SK-N-MC (cell line): ENCODE measurements at regions not wholly inside any gene's neighbourhood (a gene's known extent, or its start where the extent isn't known, plus 50 kb on each side); places are given as distances from the start of the nearest gene placed in this dataset.

Experiments
- DNase-seq: peaks from one replicate; pipeline ENCODE4 v3.0.0-alpha.2; 2011; ENCODE audit warnings: low read depth, low spot score
- H3K27ac ChIP-seq: fragments of 200-600 bp; sonication (generic); 2 replicates; pipeline ENCODE4 v1.5.1; 2016; ENCODE audit warnings: mixed run types
- H3K36me3 ChIP-seq: fragments of 200-600 bp; sonication (generic); 2 replicates; pipeline ENCODE4 v1.6.1; 2017; ENCODE audit warnings: antibody characterized with exemption, low read length, mixed read lengths; ENCODE audit not compliant: insufficient read depth
- H3K4me3 ChIP-seq: fragments of 200-600 bp; sonication (generic); 2 replicates; pipeline ENCODE4 v1.5.1; 2016
- H3K9ac ChIP-seq: fragments of 200-600 bp; sonication (generic); 2 replicates; pipeline ENCODE4 v1.8.0; 2017; ENCODE audit warnings: mixed run types, mixed read lengths; ENCODE audit not compliant: insufficient read length
- H3K9me3 ChIP-seq: fragments of 200-600 bp; sonication (generic); 2 replicates; pipeline ENCODE4 v1.6.1; 2017; ENCODE audit warnings: low read depth, mild to moderate bottlenecking, antibody characterized with exemption, low read length, moderate library complexity, mixed read lengths
- EZH2 ChIP-seq: fragments of 200-600 bp; sonication (generic); IDR thresholded peaks from one replicate; pipeline ENCODE4 v1.6.1; 2017; ENCODE audit warnings: antibody characterized with exemption
- FOXP2 ChIP-seq: optimal IDR thresholded peaks from 2 replicates; pipeline ENCODE3; 2011; ENCODE audit warnings: mild to moderate bottlenecking, moderate library complexity; ENCODE audit not compliant: insufficient read depth; ENCODE audit errors: extremely low read length, control extremely low read depth
- POLR2AphosphoS5 ChIP-seq: IDR thresholded peaks from 2 replicates; pipeline ENCODE4 v1.6.1; 2012; ENCODE audit warnings: mild to moderate bottlenecking, low read depth, low read length, borderline replicate concordance

DNA sequence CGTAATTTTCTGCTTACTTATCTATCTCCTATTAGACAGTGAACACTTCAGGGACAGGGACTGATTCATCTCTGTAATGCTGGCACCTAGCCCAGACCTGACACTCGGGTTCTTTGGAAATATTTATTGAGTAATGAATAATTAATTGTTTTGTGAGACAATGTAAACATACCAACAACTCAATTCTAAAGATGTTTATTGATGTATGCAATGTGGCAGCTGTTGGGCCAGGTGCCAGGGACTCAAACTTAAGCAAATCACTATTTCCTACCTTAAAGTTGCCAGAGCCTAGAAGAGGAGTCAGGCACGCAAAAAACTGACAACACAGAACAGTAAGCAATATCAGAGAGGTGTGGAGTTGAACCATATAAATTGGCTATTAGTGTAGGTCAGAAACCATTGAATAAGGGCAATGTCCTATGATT lies 63.6 kb upstream of the BMPER start:
- H3K9ac ChIP-seq, result no peak overlapping the region
- H3K9me3 ChIP-seq, result no peaks in the 10 kb centered on the region
- H3K36me3 ChIP-seq, result no peaks in the 10 kb centered on the region
- H3K4me3 ChIP-seq, result no peak overlapping the region
- peak; percentile 20 for DNase-seq
- TF ChIP-seq EZH2, result no peak
- peak; percentile 48 for TF ChIP-seq FOXP2
- no peak for TF ChIP-seq POLR2AphosphoS5
- H3K27ac ChIP-seq, result 0 out of 2 replicates have a peak overlapping the region, but pooled peaks have one; percentile 33

DNA sequence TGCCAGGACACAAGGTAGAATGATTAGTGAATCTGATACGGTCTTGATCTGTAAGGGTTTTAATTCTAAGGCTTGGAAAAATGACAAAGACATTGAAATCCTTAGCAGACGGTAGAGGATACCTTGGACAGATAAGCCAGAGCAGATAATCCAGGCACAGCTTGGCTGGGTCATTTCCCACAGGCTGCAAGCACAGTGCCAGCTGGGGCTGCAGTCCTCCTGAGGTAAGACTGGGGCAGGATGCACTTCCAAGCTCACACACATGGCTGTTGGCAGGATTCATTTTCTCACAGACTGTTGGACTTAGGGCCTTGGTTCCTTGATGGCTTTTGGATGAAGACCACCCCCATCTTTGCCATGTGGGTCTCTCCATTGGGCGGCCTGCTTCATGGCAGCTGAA lies 63.2 kb upstream of the BMPER start:
- H3K36me3 ChIP-seq, result no peaks in the 10 kb centered on the region
- no peak for TF ChIP-seq FOXP2
- TF ChIP-seq EZH2, result no peak
- no peak for TF ChIP-seq POLR2AphosphoS5
- H3K9ac ChIP-seq, result no peak overlapping the region
- no peaks in the 10 kb centered on the region for H3K9me3 ChIP-seq
- no peak overlapping the region for H3K27ac ChIP-seq
- DNase-seq, result no peak
- no peak overlapping the region for H3K4me3 ChIP-seq

DNA sequence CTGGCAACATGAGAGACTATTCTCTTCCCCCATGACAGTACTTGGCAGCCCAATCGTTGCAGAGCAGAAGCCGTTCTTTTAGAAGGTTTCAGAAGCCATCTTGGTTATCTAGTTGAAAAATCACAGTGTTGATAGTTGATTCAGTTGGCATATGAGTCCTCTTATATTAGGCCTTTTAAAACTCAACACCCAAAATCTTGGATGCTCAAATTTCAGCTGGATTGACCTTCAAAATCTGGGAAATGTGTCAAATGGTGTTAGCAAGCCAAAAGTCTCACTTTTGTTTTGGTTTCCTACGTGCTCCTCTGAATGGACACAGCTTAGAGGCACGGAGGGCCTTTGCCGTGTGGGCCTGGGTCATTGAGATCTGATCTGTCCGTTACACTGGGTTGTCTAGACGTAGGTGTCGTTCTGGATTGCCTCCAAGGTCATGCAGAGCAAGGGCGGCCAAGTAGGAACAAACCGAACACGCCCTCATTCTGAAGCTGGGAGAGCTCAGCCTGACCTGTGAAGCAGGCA lies 59.3 kb upstream of the BMPER start:
- Histone ChIP-seq H3K36me3 (no peaks in the 10 kb centered on the region), H3K9ac (no peak overlapping the region), H3K4me3 (no peak overlapping the region), H3K27ac (no peak overlapping the region), H3K9me3 (no peaks in the 10 kb centered on the region)
- TF ChIP-seq FOXP2 (no peak), EZH2 (no peak)
- no peak for DNase-seq

DNA sequence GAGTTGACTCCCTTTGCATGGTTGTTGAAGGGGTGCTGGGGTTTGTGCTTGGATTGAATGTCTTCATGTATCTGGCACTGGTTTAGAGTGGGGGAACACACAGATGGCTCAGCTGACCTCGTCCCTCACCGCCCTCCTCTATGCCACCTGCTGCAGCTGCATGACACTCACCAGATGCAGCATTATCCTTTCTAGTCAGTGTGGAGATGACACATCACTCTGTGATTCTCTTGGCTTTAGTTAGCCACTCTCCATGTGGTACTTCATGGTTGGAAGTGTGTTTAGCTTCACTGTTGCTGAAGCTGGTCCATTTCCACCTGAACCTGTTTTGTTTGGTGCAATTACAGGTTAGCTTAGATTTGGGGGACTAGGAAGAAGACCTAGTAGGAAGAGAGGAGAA lies 56.3 kb upstream of the BMPER start:
- DNase-seq, result no peak
- H3K4me3 ChIP-seq, result no peak overlapping the region
- H3K9ac ChIP-seq, result no peak overlapping the region
- no peak for TF ChIP-seq POLR2AphosphoS5
- no peak for TF ChIP-seq FOXP2
- TF ChIP-seq EZH2, result no peak
- H3K9me3 ChIP-seq, result no peaks in the 10 kb centered on the region
- no peaks in the 10 kb centered on the region for H3K36me3 ChIP-seq
- H3K27ac ChIP-seq, result no peak overlapping the region

DNA sequence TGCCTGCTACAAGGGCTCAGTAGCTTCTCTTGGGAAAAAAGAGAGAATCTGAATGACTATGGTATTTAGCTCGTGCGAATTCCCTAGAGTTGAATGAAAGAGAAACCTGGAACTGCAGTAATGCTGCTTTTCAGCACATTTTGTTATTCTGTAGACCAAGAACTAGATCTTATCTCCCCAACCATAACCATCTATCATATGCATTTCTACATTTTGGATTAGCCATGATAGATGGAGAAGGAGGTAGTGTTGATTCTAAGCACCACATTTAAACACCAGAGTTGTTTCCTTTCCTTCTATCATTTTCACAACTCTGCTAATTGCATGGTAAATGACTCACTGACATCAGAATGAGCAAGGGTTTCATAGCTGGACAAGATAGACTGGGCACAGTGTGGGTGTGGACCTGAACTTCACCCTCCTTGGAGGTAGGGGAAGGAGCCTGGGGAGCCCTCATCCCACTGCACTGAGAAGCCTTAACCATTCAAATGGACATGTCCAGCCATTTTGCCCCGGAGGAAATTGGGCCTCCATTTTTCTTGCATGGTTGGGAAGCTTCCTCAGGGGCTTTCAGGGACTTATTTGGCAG lies 55.3 kb upstream of the BMPER start:
- no peak for TF ChIP-seq POLR2AphosphoS5
- TF ChIP-seq EZH2, result no peak
- TF ChIP-seq FOXP2, result no peak
- no peaks in the 10 kb centered on the region for H3K9me3 ChIP-seq
- no peak overlapping the region for H3K4me3 ChIP-seq
- H3K27ac ChIP-seq, result no peak overlapping the region
- no peak for DNase-seq
- no peak overlapping the region for H3K9ac ChIP-seq
- H3K36me3 ChIP-seq, result no peaks in the 10 kb centered on the region

DNA sequence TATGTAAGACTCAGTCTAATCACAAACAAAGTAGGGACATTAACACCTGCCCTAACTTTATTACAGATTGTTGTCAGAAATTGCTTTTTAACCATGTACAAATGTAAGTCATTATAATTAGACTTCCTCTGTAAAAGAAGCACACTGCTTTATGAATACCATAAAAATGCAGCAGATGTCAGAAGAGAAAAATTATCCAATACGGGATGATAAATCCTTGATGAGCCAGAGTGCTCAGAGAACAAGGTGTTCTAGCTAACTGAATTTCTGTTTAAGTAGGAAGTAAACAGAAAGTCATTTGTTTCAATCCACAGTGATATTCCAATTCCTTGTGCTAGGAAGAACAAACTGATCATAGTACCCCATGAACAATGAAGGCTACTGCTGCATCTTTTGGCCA lies 54.6 kb upstream of the BMPER start:
- H3K4me3 ChIP-seq, result no peak overlapping the region
- H3K9ac ChIP-seq, result no peak overlapping the region
- DNase-seq, result no peak
- H3K27ac ChIP-seq, result no peak overlapping the region
- no peak for TF ChIP-seq EZH2
- TF ChIP-seq POLR2AphosphoS5, result no peak
- TF ChIP-seq FOXP2, result no peak
- H3K9me3 ChIP-seq, result no peaks in the 10 kb centered on the region
- no peaks in the 10 kb centered on the region for H3K36me3 ChIP-seq

DNA sequence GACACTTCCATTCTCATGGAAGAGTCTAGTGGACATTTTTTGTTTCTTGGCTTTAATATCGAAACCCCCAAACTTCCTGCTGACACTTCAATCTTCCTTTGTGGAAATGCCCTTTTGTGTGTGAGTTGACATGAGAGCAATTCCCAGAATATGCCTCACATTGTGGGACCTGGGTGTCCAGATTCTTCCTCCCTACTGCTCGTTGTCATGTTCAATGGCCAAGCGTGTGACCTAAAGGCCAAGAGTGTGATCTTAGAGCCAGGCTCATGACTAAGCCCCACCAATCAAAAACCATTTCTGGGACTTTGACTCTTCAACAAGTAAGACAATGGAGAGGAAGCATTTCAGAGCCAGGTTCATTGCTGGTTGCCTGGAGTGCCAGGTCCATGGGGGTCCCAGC lies 52.5 kb upstream of the BMPER start:
- TF ChIP-seq POLR2AphosphoS5, result no peak
- TF ChIP-seq EZH2, result no peak
- Histone ChIP-seq H3K36me3 (no peaks in the 10 kb centered on the region), H3K4me3 (no peak overlapping the region), H3K9ac (no peak overlapping the region), H3K9me3 (no peaks in the 10 kb centered on the region), H3K27ac (no peak overlapping the region)
- DNase-seq, result no peak

DNA sequence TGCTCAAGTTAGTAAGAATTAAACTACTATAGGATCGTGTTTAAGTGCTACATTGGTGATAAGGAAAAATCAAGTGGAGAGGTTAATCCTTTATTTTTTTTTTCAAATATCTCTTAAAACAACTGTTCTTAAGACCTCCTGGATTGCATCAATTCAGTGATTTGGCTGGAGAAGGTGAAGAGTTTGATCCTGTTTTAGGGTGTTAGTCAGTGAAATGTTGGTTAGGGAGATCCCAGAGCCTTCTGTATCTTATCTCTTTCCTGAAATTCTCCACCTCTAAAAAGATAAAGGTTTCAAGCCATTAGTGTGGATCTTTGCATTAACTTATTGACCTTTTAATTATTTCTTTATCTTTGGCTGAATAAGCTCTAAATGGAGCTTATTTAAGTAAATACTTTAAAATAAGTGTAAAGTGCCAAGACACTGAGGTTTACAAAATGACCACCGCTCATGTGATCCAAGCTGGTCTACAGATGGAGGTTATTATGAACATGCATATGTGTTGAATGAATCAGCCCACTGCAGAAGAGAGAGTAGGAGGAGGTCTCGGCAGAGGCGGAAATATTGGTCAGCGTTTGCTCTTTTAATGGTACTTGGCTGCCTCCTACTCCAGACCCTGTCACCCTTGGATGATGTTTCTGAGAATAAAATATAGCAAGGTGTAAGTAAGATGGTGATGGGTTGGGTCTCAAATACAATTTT lies 51.8 kb upstream of the BMPER start:
- Histone ChIP-seq H3K36me3 (no peaks in the 10 kb centered on the region), H3K27ac (no peak overlapping the region), H3K9ac (no peak overlapping the region), H3K9me3 (no peaks in the 10 kb centered on the region), H3K4me3 (no peak overlapping the region)
- TF ChIP-seq POLR2AphosphoS5, result no peak
- no peak for TF ChIP-seq EZH2
- no peak for TF ChIP-seq FOXP2
- no peak for DNase-seq

DNA sequence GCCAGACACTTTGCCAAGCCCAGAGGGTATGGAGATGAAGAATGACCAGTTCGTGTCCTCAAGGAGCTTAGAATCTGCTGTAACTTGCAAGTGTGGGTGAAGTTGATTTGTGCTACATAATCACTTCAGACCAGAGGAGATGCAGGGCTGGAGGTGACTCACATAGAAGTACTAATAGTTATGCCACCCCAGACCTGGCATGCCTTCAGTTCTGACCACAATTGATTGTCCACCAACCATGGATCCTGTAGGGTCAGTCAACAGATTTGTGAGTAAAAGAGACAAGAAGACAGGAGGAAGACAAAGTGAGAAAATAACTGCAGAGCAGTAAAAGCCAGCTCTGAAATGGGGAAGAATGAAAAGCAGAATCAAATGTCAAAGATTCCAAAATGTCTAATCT lies 51.2 kb upstream of the BMPER start:
- H3K27ac ChIP-seq, result no peak overlapping the region
- no peak for DNase-seq
- H3K4me3 ChIP-seq, result no peak overlapping the region
- no peak overlapping the region for H3K9ac ChIP-seq
- TF ChIP-seq FOXP2, result no peak
- TF ChIP-seq EZH2, result no peak
- no peaks in the 10 kb centered on the region for H3K9me3 ChIP-seq
- H3K36me3 ChIP-seq, result no peaks in the 10 kb centered on the region
